Stimulated activated memory B cell treated with anti-CD40 and anti-IgM and Interleukin-4, amounts not matched to agents 10 μg/mL and 1 μg/mL and 100 μg/mL, for 72 hours (primary cell): ENCODE measurements at regions not wholly inside any gene's neighbourhood (a gene's known extent, or its start where the extent isn't known, plus 50 kb on each side); places are given as distances from the start of the nearest gene placed in this dataset.

Source experiments
- ATAC-seq: fragments of 150-1000 bp; cut with Tn5 transposase; 2 replicates; pipeline ENCODE4 v1.10.0; 2021
- H3K27ac Mint-ChIP-seq: one replicate; pipeline ENCODE4 v1.8.0; 2022; ENCODE audit warnings: mild to moderate bottlenecking, mixed read lengths
- H3K27me3 Mint-ChIP-seq: one replicate; pipeline ENCODE4 v1.8.0; 2022; ENCODE audit warnings: mixed read lengths
- H3K36me3 Mint-ChIP-seq: one replicate; pipeline ENCODE4 v1.8.0; 2022; ENCODE audit warnings: mixed read lengths
- H3K4me1 Mint-ChIP-seq: one replicate; pipeline ENCODE4 v1.8.0; 2022; ENCODE audit warnings: mixed read lengths
- H3K4me3 Mint-ChIP-seq: one replicate; pipeline ENCODE4 v1.8.0; 2022; ENCODE audit warnings: mild to moderate bottlenecking, moderate library complexity, mixed read lengths
- H3K9me3 Mint-ChIP-seq: one replicate; pipeline ENCODE4 v1.8.0; 2022; ENCODE audit warnings: mixed read lengths

DNA sequence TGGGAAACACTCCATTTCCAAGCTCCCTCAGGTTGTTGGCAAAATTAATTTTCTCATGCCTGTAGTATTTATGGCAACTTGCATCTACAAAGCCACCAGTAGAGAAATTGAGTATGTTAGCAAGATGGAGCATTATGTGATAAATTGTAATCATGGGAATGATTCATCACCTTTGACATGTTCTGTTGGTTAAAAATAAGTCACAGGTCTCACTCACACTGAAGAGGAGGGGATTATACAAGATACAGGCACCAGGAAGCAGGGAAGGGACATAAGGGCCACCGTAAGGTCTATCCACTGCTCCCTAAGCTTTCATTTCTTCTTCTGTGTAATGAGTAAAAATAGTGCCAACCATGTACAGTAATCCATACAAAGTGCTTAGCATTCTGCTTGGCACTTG is 313.0 kb downstream of the GBA3 start:
- Mint-ChIP-seq H3K27me3 (no peaks in the 10 kb centered on the region), H3K4me1 (no peaks in the 10 kb centered on the region), H3K36me3 (no peaks in the 10 kb centered on the region), H3K27ac (no peak overlapping the region), H3K9me3 (peaks cover 4% of the 10 kb centered on the region), H3K4me3 (no peak overlapping the region)
- no peak for ATAC-seq

- ATAC-seq, result no peak
- Mint-ChIP-seq H3K36me3 (no peaks in the 10 kb centered on the region), H3K9me3 (peaks cover 4% of the 10 kb centered on the region), H3K27ac (no peak overlapping the region), H3K27me3 (no peaks in the 10 kb centered on the region), H3K4me1 (no peaks in the 10 kb centered on the region), H3K4me3 (no peak overlapping the region)
Observed at GRCh38 chr4:23001478-23001877, 308.7 kb downstream of the GBA3 start.

DNA sequence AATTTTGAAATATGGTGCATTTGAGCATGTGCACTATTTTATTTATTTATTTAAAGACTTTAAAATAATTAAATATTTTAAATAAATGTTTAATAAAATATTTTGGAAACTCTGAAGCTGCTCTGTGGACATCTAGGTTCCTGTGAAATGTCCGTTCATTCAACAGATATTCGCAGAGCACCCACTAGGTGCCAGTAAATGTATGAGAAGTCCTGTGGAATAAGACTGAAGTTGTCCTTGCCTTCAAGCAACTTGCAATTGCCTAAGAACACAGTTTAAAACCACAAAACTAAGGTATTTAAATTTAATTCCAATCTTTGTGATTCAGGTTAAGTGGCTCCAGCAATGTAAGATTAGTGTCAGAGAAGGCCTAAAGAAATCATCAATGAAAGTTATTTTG is 306.7 kb downstream of the GBA3 start:
- Mint-ChIP-seq H3K27me3 (no peaks in the 10 kb centered on the region), H3K4me1 (no peaks in the 10 kb centered on the region), H3K36me3 (no peaks in the 10 kb centered on the region), H3K9me3 (peaks cover 4% of the 10 kb centered on the region), H3K27ac (no peak overlapping the region), H3K4me3 (no peak overlapping the region)
- ATAC-seq, result no peak

- no peaks in the 10 kb centered on the region for H3K4me1 Mint-ChIP-seq
- peaks cover 8% of the 10 kb centered on the region for H3K9me3 Mint-ChIP-seq
- no peaks in the 10 kb centered on the region for H3K27me3 Mint-ChIP-seq
- no peak for ATAC-seq
- no peaks in the 10 kb centered on the region for H3K36me3 Mint-ChIP-seq
- H3K27ac Mint-ChIP-seq, result no peak overlapping the region
- no peak overlapping the region for H3K4me3 Mint-ChIP-seq
Observed at GRCh38 chr4:22997358-22998224, 304.9 kb downstream of the GBA3 start.

GRCh38 chr4:22991576-22991975 is 298.8 kb downstream of the GBA3 start:
- Mint-ChIP-seq H3K4me3 (no peak overlapping the region), H3K36me3 (no peaks in the 10 kb centered on the region), H3K9me3 (peaks cover 4% of the 10 kb centered on the region), H3K4me1 (no peaks in the 10 kb centered on the region), H3K27ac (no peak overlapping the region), H3K27me3 (no peaks in the 10 kb centered on the region)
- ATAC-seq, result no peak

GRCh38 chr4:22988526-22988925 is 295.8 kb downstream of the GBA3 start:
- no peak for ATAC-seq
- no peak overlapping the region for H3K4me3 Mint-ChIP-seq
- no peaks in the 10 kb centered on the region for H3K27me3 Mint-ChIP-seq
- no peaks in the 10 kb centered on the region for H3K36me3 Mint-ChIP-seq
- no peaks in the 10 kb centered on the region for H3K4me1 Mint-ChIP-seq
- H3K9me3 Mint-ChIP-seq, result peaks cover 8% of the 10 kb centered on the region
- no peak overlapping the region for H3K27ac Mint-ChIP-seq

- Mint-ChIP-seq H3K27ac (no peak overlapping the region), H3K4me1 (no peaks in the 10 kb centered on the region), H3K36me3 (no peaks in the 10 kb centered on the region), H3K4me3 (no peak overlapping the region), H3K9me3 (peaks cover 8% of the 10 kb centered on the region), H3K27me3 (no peaks in the 10 kb centered on the region)
- ATAC-seq, result no peak
Observed at GRCh38 chr4:22987870-22988269, 295.1 kb downstream of the GBA3 start.

GRCh38 chr4:22986881-22987280 is 294.1 kb downstream of the GBA3 start:
- ATAC-seq, result no peak
- Mint-ChIP-seq H3K36me3 (no peaks in the 10 kb centered on the region), H3K27ac (no peak overlapping the region), H3K4me1 (no peaks in the 10 kb centered on the region), H3K4me3 (no peak overlapping the region), H3K27me3 (no peaks in the 10 kb centered on the region), H3K9me3 (peaks cover 10% of the 10 kb centered on the region)

DNA sequence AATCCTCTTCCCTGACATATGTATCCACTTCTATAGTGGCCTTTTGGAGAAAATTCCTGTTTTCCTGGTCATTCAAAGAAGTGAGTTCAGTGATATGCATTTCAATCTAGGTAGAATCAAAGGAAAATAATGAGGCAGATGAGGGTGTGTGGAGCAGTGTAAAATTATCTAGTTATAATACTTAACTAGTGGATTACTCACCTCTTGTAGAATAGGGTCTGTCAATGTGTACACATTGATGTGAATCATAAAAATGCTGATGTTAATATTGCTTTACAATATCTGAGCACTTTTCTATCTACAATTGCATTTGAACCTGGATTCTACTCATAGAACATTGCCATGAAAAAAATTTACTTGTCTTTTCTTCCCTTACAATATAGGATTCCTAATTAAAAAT is 293.5 kb downstream of the GBA3 start:
- Mint-ChIP-seq H3K9me3 (peaks cover 10% of the 10 kb centered on the region), H3K4me3 (no peak overlapping the region), H3K4me1 (no peaks in the 10 kb centered on the region), H3K36me3 (no peaks in the 10 kb centered on the region), H3K27me3 (no peaks in the 10 kb centered on the region), H3K27ac (no peak overlapping the region)
- ATAC-seq, result no peak

- Mint-ChIP-seq H3K36me3 (no peaks in the 10 kb centered on the region), H3K27me3 (no peaks in the 10 kb centered on the region), H3K4me3 (no peak overlapping the region), H3K4me1 (no peaks in the 10 kb centered on the region), H3K9me3 (peaks cover 13% of the 10 kb centered on the region), H3K27ac (no peak overlapping the region)
- no peak for ATAC-seq
Observed at GRCh38 chr4:22984390-22984789, 291.7 kb downstream of the GBA3 start.

- Mint-ChIP-seq H3K4me1 (no peaks in the 10 kb centered on the region), H3K27me3 (no peaks in the 10 kb centered on the region), H3K9me3 (peaks cover 5% of the 10 kb centered on the region), H3K4me3 (no peak overlapping the region), H3K27ac (no peak overlapping the region), H3K36me3 (no peaks in the 10 kb centered on the region)
- no peak for ATAC-seq
Observed at GRCh38 chr4:22978656-22979055, 285.9 kb downstream of the GBA3 start.

DNA sequence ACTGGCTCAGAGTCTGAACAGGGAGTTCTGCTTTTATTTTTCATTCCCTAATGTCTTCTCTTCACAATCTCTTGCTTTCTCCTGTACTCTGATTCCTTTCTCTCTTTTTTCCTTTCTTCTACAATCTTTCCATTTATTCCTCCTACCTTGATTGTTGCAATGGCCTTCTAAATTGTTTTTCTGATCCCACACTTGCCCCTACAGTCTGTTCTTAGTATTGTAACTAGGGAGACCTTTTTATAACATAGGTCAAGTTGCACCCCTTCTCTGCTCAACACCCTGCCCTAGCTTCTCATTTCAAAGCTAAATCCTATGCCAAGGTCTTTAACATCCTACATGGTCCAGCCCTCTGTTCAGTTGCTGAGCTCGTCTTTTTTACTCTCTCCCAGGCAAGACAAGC is 277.9 kb downstream of the GBA3 start:
- peak; percentile 36 for ATAC-seq
- H3K4me3 Mint-ChIP-seq, result no peak overlapping the region
- no peaks in the 10 kb centered on the region for H3K36me3 Mint-ChIP-seq
- no peaks in the 10 kb centered on the region for H3K27me3 Mint-ChIP-seq
- no peak overlapping the region for H3K27ac Mint-ChIP-seq
- peaks cover 3% of the 10 kb centered on the region for H3K9me3 Mint-ChIP-seq
- no peaks in the 10 kb centered on the region for H3K4me1 Mint-ChIP-seq

DNA sequence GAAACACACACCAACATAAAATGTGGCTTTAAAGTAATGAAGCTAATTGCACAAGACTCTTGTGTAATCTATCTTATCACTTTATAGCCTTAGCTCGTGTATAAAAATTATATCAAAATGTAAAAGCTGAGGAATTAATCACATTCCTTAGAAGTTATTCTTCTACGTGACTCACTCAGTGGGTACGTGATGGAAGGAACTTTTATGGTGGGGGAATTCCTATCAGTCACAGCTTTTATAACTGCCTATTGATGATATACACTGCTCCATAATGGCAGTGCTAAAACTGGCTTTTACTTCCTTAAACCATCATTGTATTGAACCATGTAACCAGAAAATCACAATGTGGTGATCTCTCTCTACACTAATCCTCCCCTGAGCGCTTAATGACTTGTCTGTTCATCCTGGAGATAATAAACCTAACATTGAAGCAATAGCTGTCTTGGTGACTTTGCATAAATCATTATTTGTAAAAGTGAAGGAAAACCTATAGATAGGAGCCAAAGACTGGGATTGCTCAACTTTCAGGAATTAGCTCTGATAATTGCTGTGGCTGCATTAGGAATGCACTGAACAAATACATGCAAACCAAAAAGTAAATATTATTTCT is 276.7 kb downstream of the GBA3 start:
- H3K4me1 Mint-ChIP-seq, result no peaks in the 10 kb centered on the region
- no peak for ATAC-seq
- H3K4me3 Mint-ChIP-seq, result no peak overlapping the region
- H3K27me3 Mint-ChIP-seq, result no peaks in the 10 kb centered on the region
- H3K36me3 Mint-ChIP-seq, result no peaks in the 10 kb centered on the region
- H3K9me3 Mint-ChIP-seq, result peaks cover 3% of the 10 kb centered on the region
- H3K27ac Mint-ChIP-seq, result no peak overlapping the region

DNA sequence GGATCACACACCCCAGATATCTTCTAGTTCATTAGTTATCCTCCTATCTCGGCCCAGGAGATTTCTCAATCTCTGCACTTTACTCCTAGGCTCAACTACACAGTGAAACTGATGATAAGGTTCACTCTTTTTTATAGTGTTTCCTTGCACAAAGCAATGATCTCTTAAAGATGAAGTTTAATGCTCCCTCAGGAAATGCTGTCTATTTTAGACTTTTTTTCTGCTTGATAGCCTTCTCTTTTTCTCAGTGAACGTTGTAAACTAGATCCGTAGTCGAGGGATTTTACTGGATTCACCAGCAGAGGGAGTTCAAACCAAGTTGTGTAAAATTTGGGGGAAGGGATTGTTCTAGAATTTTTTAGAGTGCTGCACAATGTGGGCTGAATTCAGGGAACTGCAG is 269.6 kb downstream of the GBA3 start:
- H3K27me3 Mint-ChIP-seq, result no peaks in the 10 kb centered on the region
- H3K9me3 Mint-ChIP-seq, result peaks cover 3% of the 10 kb centered on the region
- H3K27ac Mint-ChIP-seq, result no peak overlapping the region
- H3K4me3 Mint-ChIP-seq, result no peak overlapping the region
- H3K4me1 Mint-ChIP-seq, result no peaks in the 10 kb centered on the region
- ATAC-seq, result no peak
- no peaks in the 10 kb centered on the region for H3K36me3 Mint-ChIP-seq

DNA sequence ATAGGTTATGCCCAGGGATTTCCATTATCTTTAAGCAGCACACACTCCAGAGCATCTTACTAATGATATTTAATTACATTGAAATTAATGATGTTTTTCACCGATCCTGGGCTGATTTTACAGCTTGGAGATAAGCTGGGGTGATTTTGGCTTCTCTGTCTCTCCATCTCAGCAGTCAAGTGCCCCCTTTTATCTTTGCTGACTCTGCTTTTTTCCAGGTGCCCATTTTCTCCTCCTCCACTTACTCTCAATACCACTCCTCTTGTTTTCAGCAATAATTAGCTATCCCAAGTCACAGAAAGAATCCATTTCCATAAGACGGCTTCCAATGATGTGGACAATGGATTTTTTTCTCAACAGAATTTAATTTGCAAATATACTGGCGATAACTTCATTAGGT is 266.7 kb downstream of the GBA3 start:
- Mint-ChIP-seq H3K36me3 (no peaks in the 10 kb centered on the region), H3K9me3 (peaks cover 3% of the 10 kb centered on the region), H3K27ac (no peak overlapping the region), H3K27me3 (no peaks in the 10 kb centered on the region), H3K4me3 (no peak overlapping the region), H3K4me1 (no peaks in the 10 kb centered on the region)
- no peak for ATAC-seq

GRCh38 chr4:22957774-22958309 is 265.1 kb downstream of the GBA3 start:
- Mint-ChIP-seq H3K4me1 (no peaks in the 10 kb centered on the region), H3K27ac (no peak overlapping the region), H3K27me3 (no peaks in the 10 kb centered on the region), H3K4me3 (no peak overlapping the region), H3K9me3 (no peaks in the 10 kb centered on the region), H3K36me3 (no peaks in the 10 kb centered on the region)
- no peak for ATAC-seq
